ENCODE measurements at regions not wholly inside any gene's neighbourhood (a gene's known extent, or its start where the extent isn't known, plus 50 kb on each side); places are given as distances from the start of the nearest gene placed in this dataset.
"Not testable (repeated sequence)": the region's sequence is repeated elsewhere in the genome, so short reads cannot be mapped to it uniquely, and the experiment has no call there.

- no peak overlapping the region for H3K4me3 ChIP-seq
- TF ChIP-seq POLR2A (IDR thresholded peaks at IDR 0.05), result no peak
- no peak for TF ChIP-seq CTCF (IDR thresholded peaks at IDR 0.05)
- no peaks in the 10 kb centered on the region for H3K27me3 ChIP-seq
These were observed 95.4 kb upstream of the PRDM9 start for GRCh38 chr5:23411994-23412393.

GRCh38 chr5:23411200-23411599 is 96.2 kb upstream of the PRDM9 start:
- no peak for DNase-seq
- Histone ChIP-seq H3K27ac (no peak overlapping the region), H3K36me3 (no peaks in the 10 kb centered on the region), H3K4me3 (no peak overlapping the region), H3K27me3 (no peaks in the 10 kb centered on the region), H3K9me3 (no peaks in the 10 kb centered on the region), H3K4me1 (no peaks in the 10 kb centered on the region)
- TF ChIP-seq CTCF (IDR thresholded peaks at IDR 0.05) (no peak), POLR2A (IDR thresholded peaks at IDR 0.05) (no peak)

More at GRCh38 chr5:23411994-23412393, 95.4 kb upstream of the PRDM9 start:
- Histone ChIP-seq H3K9me3 (no peaks in the 10 kb centered on the region), H3K36me3 (no peaks in the 10 kb centered on the region), H3K4me1 (no peaks in the 10 kb centered on the region), H3K27ac (no peak overlapping the region)
- no peak for DNase-seq

- not testable (repeated sequence) for H3K36me3 ChIP-seq, H3K4me1 ChIP-seq, H3K9me3 ChIP-seq, H3K27ac ChIP-seq, H3K27me3 ChIP-seq, H3K4me3 ChIP-seq, DNase-seq
These were observed 96.6 kb upstream of the PRDM9 start for GRCh38 chr5:23410775-23411174.

GRCh38 chr5:23405316-23406068 is 101.9 kb upstream of the PRDM9 start:
- H3K4me3 ChIP-seq, result no peak overlapping the region
- no peak overlapping the region for H3K27ac ChIP-seq
- no peaks in the 10 kb centered on the region for H3K9me3 ChIP-seq
- H3K4me1 ChIP-seq, result no peaks in the 10 kb centered on the region
- no peaks in the 10 kb centered on the region for H3K36me3 ChIP-seq
- TF ChIP-seq POLR2A (IDR thresholded peaks at IDR 0.05) (no peak), CTCF (IDR thresholded peaks at IDR 0.05) (no peak)
- H3K27me3 ChIP-seq, result no peaks in the 10 kb centered on the region
- DNase-seq, result no peak

- H3K36me3 ChIP-seq, result no peaks in the 10 kb centered on the region
- H3K4me3 ChIP-seq, result no peak overlapping the region
- TF ChIP-seq POLR2A (IDR thresholded peaks at IDR 0.05), result no peak
- no peak for TF ChIP-seq CTCF (IDR thresholded peaks at IDR 0.05)
These were observed 104.8 kb upstream of the PRDM9 start for GRCh38 chr5:23402585-23402984.

GRCh38 chr5:23400951-23401350 is 106.5 kb upstream of the PRDM9 start:
- H3K9me3 ChIP-seq, result no peaks in the 10 kb centered on the region
- no peaks in the 10 kb centered on the region for H3K4me1 ChIP-seq
- DNase-seq, result no peak
- TF ChIP-seq CTCF (IDR thresholded peaks at IDR 0.05) (no peak), POLR2A (IDR thresholded peaks at IDR 0.05) (no peak)
- no peaks in the 10 kb centered on the region for H3K36me3 ChIP-seq
- H3K27me3 ChIP-seq, result no peaks in the 10 kb centered on the region
- no peak overlapping the region for H3K4me3 ChIP-seq
- no peak overlapping the region for H3K27ac ChIP-seq

More at GRCh38 chr5:23402585-23402984, 104.8 kb upstream of the PRDM9 start:
- Histone ChIP-seq H3K4me1 (no peaks in the 10 kb centered on the region), H3K27me3 (no peaks in the 10 kb centered on the region), H3K27ac (no peak overlapping the region), H3K9me3 (no peaks in the 10 kb centered on the region)
- no peak for DNase-seq
